Heart left ventricle (tissue), 13 donors: ENCODE measurements at regions not wholly inside any gene's neighbourhood (a gene's known extent, or its start where the extent isn't known, plus 50 kb on each side); places are given as distances from the start of the nearest gene placed in this dataset.

Experiments used
- POLR2A ChIP-seq, 2 donors: fragments of 450-650 bp; IDR thresholded peaks; one replicate each; pipeline ENCODE4 v1.6.1; 2017; ENCODE audit warnings: antibody characterized with exemption in 2 of 2, mild to moderate bottlenecking in 2 of 2, moderate library complexity in 2 of 2
- TF ChIP-seq, protein P1 (sequence below), 12 donors: fragments of 200-600 bp; sonication (generic) in 4 of 12; IDR thresholded peaks; one replicate each; pipeline versions ENCODE4 v1.5.0 to v1.8.0; 2018 to 2022; ENCODE audit warnings: antibody characterized with exemption in 12 of 12, mild to moderate bottlenecking in 5 of 12
- donor health status: ischemic (EF 13 %, LVEDD 7.1; RV severe dilation, severe dysfunction).
- donor health status: DM: no; HTN: yes; CAD: no.
- donor health status: DM: no; HTN: no; CAD: no.
- donor health status: ischemic (EF 25% LVEDD 6.9; RV normal size, moderate dysfunction).
- donor health status: ischemic (EF 25% LVEDD 5.7; RV mildly dilated, moderate dysfunction).
- donor health status: ischemic (EF 35%, LVEDD 5.7; RV mildly dilated, moderate dysfunction).
- donor health status: nonischemic (EF 11% LVEDD 7.7; RV severe dilation, severe dysfunction).
- donor health status: DM: yes; HTN: yes; CAD: no.
- donor health status: PGD.
- donor health status: ischemic (EF 29% LVEDD 5.4; RV normal size, mild dysfunction).
- donor health status: nonischemic (EF 23%, LVEDD 6.1; RV moderate dilation, normal function).

DNA sequence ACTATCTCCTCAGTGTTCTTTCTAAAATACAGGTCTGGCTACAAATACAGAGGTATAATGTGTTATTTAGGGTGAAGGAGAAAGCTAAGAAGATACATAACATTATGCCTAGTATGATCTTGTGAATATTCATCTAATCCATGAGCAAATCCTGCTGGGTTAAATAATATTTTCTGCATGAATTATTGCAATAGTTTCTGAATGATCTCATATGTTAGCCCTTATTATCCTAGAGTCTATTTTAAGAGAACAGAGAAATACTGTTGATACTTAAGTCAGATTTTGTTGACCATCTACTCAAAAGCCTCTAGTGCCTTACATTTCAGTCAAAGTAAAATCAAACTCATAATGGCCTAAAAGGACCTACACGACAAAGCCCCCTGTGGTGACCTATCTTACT is 382.3 kb downstream of the FIGN start:
- TF ChIP-seq, protein P1, sequence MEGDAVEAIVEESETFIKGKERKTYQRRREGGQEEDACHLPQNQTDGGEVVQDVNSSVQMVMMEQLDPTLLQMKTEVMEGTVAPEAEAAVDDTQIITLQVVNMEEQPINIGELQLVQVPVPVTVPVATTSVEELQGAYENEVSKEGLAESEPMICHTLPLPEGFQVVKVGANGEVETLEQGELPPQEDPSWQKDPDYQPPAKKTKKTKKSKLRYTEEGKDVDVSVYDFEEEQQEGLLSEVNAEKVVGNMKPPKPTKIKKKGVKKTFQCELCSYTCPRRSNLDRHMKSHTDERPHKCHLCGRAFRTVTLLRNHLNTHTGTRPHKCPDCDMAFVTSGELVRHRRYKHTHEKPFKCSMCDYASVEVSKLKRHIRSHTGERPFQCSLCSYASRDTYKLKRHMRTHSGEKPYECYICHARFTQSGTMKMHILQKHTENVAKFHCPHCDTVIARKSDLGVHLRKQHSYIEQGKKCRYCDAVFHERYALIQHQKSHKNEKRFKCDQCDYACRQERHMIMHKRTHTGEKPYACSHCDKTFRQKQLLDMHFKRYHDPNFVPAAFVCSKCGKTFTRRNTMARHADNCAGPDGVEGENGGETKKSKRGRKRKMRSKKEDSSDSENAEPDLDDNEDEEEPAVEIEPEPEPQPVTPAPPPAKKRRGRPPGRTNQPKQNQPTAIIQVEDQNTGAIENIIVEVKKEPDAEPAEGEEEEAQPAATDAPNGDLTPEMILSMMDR (IDR thresholded peaks at IDR 0.05) = no peak
- no peak for TF ChIP-seq POLR2A (IDR thresholded peaks at IDR 0.05)
